ENCODE measurements at regions not wholly inside any gene's neighbourhood (a gene's known extent, or its start where the extent isn't known, plus 50 kb on each side); places are given as distances from the start of the nearest gene placed in this dataset.

DNA sequence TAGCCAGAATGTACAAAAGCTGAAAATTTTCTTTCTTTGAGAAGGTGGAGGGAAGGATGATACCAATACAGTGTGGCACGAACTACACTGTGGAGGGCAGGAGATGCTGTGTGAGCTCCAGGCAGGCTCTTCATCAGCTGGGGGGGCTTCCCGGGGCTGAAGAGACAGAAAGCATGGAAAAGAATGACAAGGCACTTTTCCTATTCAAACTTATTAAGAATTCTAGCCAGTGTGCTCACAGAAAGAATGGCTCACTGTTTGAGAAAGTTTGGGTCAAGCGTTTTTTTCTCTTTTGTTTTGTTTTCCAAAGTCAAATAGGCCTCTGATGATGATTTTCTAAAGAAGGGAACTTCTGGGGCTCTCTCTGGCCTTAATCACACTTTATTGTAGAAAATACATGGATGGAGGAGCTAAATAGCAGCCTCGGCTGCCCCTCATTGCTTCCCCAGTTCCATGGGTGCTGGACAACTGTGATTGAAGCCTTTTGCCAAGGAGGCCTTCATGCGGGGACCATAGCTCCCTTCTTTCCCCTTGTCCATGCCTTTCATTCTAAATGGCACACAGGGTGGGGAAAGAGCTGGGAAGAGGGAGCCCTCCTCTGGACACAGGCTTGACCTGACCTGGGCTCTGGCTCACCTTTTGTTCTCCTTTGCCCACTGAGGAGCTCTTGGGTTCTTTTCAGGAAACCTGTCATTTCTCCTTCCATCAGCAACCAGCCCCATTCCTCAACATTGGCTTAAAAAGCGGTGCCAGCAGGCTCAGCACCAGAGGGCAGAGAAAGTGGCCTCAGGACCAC is 130.6 kb downstream of the TDRD15 start:
- no peak for DNase-seq

DNA sequence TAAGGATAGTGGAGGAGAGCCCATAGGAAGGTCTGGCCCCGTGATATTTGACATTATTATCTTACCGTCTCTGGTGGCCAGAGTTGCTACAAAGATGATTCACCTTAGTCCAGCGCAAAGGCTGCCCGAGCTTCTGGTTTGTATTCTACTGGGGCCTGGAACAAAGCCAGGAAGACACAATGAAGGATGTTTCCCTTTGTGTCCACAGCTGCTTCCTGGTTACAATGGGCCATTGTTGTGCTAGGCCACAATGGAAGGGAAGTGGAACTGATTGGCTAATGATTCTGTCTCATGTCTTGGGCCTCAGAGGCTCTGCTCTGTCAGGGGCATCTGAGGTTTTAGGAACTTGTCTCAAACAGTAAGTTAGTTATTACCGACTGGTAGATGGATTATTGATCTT is 132.2 kb downstream of the TDRD15 start:
- no peak for DNase-seq

GRCh38 chr2:21257621-21258020 is 133.9 kb downstream of the TDRD15 start:
- no peak for DNase-seq

DNA sequence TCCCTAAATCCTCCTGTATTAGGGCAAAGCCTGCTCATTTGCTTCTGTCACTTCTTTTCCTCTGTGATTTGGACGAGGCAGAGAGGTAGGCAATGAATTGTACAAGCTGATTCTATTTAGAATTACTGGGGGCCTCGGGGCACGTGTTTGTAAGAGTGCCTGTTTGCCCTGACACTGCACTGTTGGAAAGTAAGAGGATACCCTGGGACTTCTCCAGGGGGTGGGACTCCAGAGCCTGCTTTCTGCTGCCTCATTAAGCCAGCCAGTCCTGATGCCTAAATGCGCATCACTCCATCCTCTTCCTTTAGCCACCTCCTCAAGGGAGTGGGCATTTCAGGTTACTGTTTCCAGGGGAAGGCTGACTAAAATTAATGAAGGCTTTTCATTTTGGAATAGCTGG is 134.3 kb downstream of the TDRD15 start:
- DNase-seq = no peak

GRCh38 chr2:21260311-21260710 is 136.5 kb downstream of the TDRD15 start:
- DNase-seq = no peak

GRCh38 chr2:21261591-21261990 is 137.8 kb downstream of the TDRD15 start:
- DNase-seq = no peak

DNA sequence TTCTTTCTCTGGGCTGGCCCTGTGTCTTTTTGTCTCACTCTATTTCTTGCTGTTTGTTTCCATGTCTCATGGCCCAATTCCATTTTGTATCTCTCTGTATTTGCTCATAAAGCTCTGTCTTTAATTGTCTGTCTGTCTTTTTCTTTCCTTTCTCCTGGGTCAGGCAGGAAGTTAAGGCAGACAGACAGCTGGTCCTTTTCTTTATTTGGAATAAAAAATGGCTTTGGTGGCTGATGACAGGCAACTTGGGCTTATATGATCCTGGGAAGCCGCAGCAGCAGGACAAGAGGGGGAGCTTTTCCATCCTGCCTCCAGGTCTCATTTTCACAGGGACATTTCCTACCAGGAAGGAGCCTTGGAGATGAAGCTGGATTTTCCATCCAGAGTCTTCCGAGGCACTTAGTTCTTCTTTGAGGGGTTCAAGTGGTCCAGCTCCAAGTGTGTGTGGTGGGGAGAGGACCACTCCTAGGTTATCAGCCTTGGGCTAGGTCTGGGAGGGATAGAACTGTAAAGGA is 138.7 kb downstream of the TDRD15 start:
- no peak for DNase-seq

DNA sequence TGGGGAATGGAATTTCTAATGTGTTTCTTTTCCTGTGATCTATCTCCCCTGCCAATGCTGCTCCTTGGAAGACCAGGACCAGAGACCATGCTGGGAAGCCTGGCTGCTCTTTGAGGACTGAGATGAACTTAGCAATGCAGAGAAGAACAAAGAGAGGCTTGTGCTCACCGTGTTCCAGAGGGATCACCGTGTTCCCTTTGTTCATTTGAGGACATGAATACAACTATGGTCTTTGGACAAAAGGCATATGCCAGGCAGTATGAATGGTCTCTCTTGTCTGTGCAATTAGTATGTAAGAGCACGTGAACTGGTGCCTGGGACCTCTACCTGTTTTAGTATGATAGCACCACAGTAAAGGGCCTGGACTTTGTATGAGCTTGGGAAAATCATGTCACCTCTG is 139.9 kb downstream of the TDRD15 start:
- DNase-seq = no peak

DNA sequence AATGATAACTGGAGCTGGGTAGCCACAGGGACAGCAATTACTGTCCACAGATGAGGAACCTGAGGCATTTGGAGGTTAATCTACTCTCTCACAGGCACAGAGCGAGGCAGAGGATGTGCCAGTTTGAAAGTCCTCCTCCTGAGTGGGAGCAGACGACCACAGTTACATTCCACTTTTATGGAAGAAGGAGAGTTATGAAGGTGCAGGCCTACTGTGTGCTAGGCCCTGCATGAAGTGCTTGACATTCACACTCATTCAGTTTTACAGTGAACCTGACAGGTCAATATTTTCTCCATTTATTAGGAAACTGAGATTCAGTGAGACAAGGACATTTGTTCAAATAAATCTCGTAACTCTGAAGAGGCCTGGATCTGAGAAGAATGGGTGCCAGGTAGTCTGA is 142.0 kb downstream of the TDRD15 start:
- no peak for DNase-seq

DNA sequence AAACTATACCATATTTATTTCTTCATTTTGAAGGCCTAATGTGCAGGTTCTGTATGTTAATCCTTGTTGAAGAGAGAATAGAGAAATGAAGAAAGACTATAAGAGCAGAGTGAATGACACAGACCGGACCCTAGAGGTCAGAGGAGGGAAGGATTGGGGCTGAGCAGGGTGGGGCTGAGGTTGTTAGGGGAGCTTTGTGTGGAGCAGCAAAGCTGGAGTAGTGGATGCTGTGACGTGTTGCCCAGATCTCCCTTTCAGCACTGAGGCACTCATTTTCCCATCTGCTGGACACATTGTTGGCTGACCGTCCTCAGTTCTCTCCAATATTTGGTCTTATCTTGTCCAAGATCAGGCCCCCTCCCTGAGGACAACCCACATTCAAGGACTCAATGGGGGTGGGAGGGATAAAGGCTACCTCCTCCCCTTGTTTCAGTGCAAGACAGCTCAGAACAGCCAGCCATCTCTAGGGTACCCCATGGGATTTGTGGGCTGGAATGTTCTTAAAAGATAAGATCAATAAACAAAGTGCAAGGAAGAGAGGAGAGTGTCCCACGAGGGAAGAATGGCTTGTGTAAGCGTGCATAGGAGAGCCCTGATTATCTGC is 143.6 kb downstream of the TDRD15 start:
- no peak for DNase-seq

DNA sequence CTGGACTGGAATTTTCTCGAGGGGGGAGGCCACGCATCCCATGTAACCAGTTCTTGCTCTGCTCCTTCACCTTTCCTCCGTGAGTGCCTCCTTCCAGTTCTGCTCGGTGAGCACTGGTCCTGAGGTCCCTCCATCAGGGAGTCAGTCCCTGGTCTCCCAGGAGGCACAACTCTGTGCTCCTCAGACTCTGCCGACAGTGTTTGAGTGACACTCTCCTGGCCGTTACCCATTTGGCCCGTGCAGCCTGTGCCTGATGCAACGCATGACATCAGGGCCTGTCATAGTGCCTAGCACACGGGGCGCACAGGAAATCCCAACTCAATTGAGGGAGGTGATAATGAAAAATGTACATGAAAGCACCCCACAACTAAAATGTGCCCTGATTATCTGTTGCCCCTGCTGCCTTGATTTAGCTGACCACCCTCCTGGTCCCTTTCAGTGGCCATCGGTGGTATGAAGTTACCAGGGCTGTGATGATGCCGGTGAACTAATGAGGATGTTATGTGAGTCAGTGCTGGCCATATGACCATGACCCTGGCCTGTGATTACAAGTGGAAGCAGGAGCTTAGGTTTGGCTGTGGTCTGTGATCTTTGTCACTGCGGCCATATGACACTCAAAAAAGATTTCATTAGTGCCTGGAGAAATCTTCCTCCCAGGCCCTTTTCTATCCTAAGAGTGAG is 144.6 kb downstream of the TDRD15 start:
- no peak for DNase-seq

DNA sequence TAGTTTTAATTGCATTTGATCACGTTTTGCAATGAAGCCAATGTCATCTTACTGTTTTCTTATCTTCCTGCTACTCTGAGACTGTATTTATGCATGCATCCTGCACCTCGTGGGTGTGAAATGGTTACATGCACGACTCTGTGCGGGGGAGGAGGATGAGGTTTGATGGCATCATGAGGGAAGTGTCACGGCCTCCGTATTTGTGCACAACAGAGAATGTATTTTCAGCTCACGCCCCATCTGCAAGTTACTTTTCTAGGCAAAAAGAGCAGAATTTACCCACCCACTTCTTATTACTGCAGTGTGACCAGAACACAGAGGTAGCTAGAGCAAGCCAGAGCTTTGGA is 145.1 kb downstream of the TDRD15 start:
- no peak for DNase-seq

GRCh38 chr2:21269382-21269781 is 145.6 kb downstream of the TDRD15 start:
- DNase-seq = no peak

- no peak for DNase-seq
Measured at GRCh38 chr2:21270083-21270491, 146.3 kb downstream of the TDRD15 start.

GRCh38 chr2:21270708-21271122 is 146.9 kb downstream of the TDRD15 start:
- DNase-seq = no peak

- no peak for DNase-seq
Measured at GRCh38 chr2:21276163-21276562, 152.4 kb downstream of the TDRD15 start.

GRCh38 chr2:21277068-21278056 is 153.6 kb downstream of the TDRD15 start:
- no peak for DNase-seq

- DNase-seq = no peak
Measured at GRCh38 chr2:21279525-21279924, 155.8 kb downstream of the TDRD15 start.

DNA sequence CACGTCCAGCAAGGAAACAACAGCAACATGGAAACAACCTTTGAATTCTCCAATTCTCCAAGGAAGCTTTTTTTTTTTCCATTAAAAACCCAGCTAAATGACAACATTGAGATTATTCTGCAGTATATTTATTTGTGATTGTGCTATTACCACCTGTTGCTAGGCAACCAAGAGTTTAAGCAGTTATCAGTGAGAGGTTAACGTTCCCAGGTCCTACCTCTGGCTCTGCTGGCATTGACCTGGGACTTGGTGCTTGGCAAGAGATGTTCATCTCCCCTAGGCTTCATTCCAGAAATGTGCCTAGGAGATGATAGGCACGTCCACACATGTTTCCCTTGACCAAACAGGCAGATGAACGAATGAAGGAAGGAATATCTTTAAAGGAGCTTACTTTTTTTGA is 157.0 kb downstream of the TDRD15 start:
- no peak for DNase-seq

- no peak for DNase-seq
Measured at GRCh38 chr2:21281384-21281783, 157.6 kb downstream of the TDRD15 start.

DNA sequence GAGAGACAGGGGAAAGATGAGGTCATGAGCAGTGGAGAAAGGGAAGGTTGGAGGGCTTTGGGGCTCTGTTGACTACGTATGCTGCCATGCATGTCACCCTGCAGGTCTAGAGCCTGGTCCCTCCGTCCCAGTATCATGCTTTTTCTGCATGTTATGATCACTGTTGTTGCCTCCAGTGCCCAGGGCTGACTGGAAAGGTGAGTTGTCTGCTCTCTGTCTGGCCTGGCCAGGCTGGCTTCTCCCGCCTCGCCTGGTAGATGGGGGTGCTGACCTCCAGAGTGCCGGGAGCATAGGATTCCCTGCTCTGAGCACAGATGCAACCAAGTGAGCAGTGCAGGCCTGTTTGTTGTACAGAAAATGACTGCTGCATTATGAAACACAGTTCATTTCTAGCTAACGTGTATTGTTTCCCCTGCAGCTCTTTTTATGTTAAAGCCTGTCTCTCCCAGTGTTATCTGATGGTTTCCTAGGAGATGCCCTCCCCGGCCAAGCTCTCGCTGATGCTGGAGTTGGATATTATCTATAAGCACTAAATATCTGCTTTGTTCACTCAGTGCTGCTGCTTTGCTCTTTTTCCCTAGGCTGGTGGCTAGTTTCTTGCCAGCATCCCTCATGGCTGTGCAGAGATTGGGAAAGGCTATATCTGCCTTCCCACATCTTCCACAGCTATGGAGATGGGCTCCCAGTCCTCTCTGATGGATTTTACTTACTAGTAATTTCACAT is 158.2 kb downstream of the TDRD15 start:
- DNase-seq = no peak

GRCh38 chr2:21282515-21282898 is 158.7 kb downstream of the TDRD15 start:
- DNase-seq = no peak

All from activated CD4-positive, alpha-beta T cell treated with anti-CD3 and anti-CD28 coated beads, Interleukin-10, Interleukin-2, amounts not matched to agents 100 ng/mL and 50 ng/mL, durations not matched to agents 16 hours and 8 hours (primary cell).